Neural progenitor cell (in vitro differentiated cells): ENCODE measurements at regions not wholly inside any gene's neighbourhood (a gene's known extent, or its start where the extent isn't known, plus 50 kb on each side); places are given as distances from the start of the nearest gene placed in this dataset.

Source experiments
- DNase-seq: peaks from one replicate; pipeline ENCODE4 v3.0.0-alpha.2; 2016; ENCODE audit warnings: low spot score
- H2AFZ ChIP-seq: fragments of 200-600 bp; sonication (generic); replicated peaks from 2 replicates; pipeline ENCODE4 v1.6.1; 2016; ENCODE audit warnings: antibody characterized with exemption
- H3F3A ChIP-seq: fragments of 200-600 bp; sonication (generic); 2 replicates; pipeline ENCODE4 v1.6.1; 2016; ENCODE audit warnings: antibody characterized with exemption, low read depth
- H3K27ac ChIP-seq: fragments of 200-600 bp; sonication (generic); 2 replicates; pipeline ENCODE4 v1.5.1; 2016; ENCODE audit warnings: mild to moderate bottlenecking
- H3K27me3 ChIP-seq: fragments of 200-600 bp; sonication (generic); 2 replicates; pipeline ENCODE4 v1.6.1; 2016; ENCODE audit warnings: mild to moderate bottlenecking, moderate library complexity
- H3K36me3 ChIP-seq: fragments of 200-600 bp; sonication (generic); 2 replicates; pipeline ENCODE4 v1.5.1; 2016
- H3K4me1 ChIP-seq: fragments of 200-600 bp; sonication (generic); 2 replicates; pipeline ENCODE4 v1.6.1; 2016; ENCODE audit warnings: mixed run types
- H3K4me2 ChIP-seq: fragments of 200-600 bp; sonication (generic); 2 replicates; pipeline ENCODE4 v1.6.1; 2016
- H3K4me3 ChIP-seq: fragments of 200-600 bp; sonication (generic); 2 replicates; pipeline ENCODE4 v1.5.1; 2016
- H3K79me2 ChIP-seq: fragments of 200-600 bp; sonication (generic); 2 replicates; pipeline ENCODE4 v1.6.1; 2016; ENCODE audit warnings: low read depth
- H3K9ac ChIP-seq: fragments of 200-600 bp; sonication (generic); 2 replicates; pipeline ENCODE4 v1.6.1; 2016
- H3K9me3 ChIP-seq: fragments of 200-600 bp; sonication (generic); 2 replicates; pipeline ENCODE4 v1.5.1; 2016; ENCODE audit warnings: low read depth
- H4K20me1 ChIP-seq: fragments of 200-600 bp; sonication (generic); 2 replicates; pipeline ENCODE4 v1.6.1; 2016; ENCODE audit warnings: low read depth
- H3K27ac Mint-ChIP-seq: 3 replicates; pipeline ENCODE4 v1.8.0; 2021; ENCODE audit warnings: mixed read lengths
- H3K27me3 Mint-ChIP-seq: 2 replicates; pipeline ENCODE4 v1.8.0; 2022; ENCODE audit warnings: low read depth, mild to moderate bottlenecking, inconsistent platforms, moderate library complexity, mixed read lengths; ENCODE audit not compliant: insufficient read depth
- H3K36me3 Mint-ChIP-seq: 3 replicates; pipeline ENCODE4 v1.8.0; 2021; ENCODE audit warnings: mixed read lengths
- H3K4me1 Mint-ChIP-seq: 3 replicates; pipeline ENCODE4 v1.8.0; 2021; ENCODE audit warnings: mixed read lengths
- H3K4me3 Mint-ChIP-seq: 3 replicates; pipeline ENCODE4 v1.8.0; 2021; ENCODE audit warnings: mild to moderate bottlenecking, moderate library complexity, mixed read lengths
- H3K9me3 Mint-ChIP-seq: 3 replicates; pipeline ENCODE4 v1.8.0; 2020; ENCODE audit warnings: mixed read lengths
- CTCF ChIP-seq: fragments of 200-600 bp; sonication (generic); IDR thresholded peaks from 2 replicates; pipeline ENCODE4 v1.5.1; 2017; ENCODE audit warnings: antibody characterized with exemption, mild to moderate bottlenecking
- EZH2 ChIP-seq: fragments of 200-600 bp; sonication (generic); IDR thresholded peaks from 2 replicates; pipeline ENCODE4 v1.6.1; 2017; ENCODE audit warnings: antibody characterized with exemption, mild to moderate bottlenecking, moderate library complexity
- EZH2phosphoT487 ChIP-seq: fragments of 200-600 bp; sonication (generic); IDR thresholded peaks from 2 replicates; pipeline ENCODE4 v1.6.1; 2017; ENCODE audit warnings: antibody characterized with exemption

- H4K20me1 ChIP-seq, result no peaks in the 10 kb centered on the region
Measured at GRCh38 chr19:28319227-28319626, 893.7 kb downstream of the UQCRFS1 start.

GRCh38 chr19:28318469-28319179 is 894.3 kb downstream of the UQCRFS1 start:
- H3K4me1 Mint-ChIP-seq, result peaks cover 25% of the 10 kb centered on the region
- peaks cover 17% of the 10 kb centered on the region for H3K4me1 ChIP-seq
- TF ChIP-seq EZH2phosphoT487, result no peak
- no peak for TF ChIP-seq CTCF
- TF ChIP-seq EZH2, result no peak
- H3K9me3 Mint-ChIP-seq, result no peaks in the 10 kb centered on the region
- peak overlapping the region; percentile 12 for H3K4me3 Mint-ChIP-seq
- no peak overlapping the region for H3K27ac Mint-ChIP-seq
- DNase-seq, result no peak
- H3K36me3 ChIP-seq, result no peaks in the 10 kb centered on the region
- peaks cover 3% of the 10 kb centered on the region for H3K27me3 Mint-ChIP-seq
- H3K79me2 ChIP-seq, result no peaks in the 10 kb centered on the region
- H3K27me3 ChIP-seq, result no peaks in the 10 kb centered on the region
- peaks cover 6% of the 10 kb centered on the region for H3F3A ChIP-seq
- H3K9ac ChIP-seq, result no peak overlapping the region
- H3K27ac ChIP-seq, result no peak overlapping the region
- no peaks in the 10 kb centered on the region for H3K36me3 Mint-ChIP-seq
- no peak overlapping the region for H3K4me3 ChIP-seq
- H2AFZ ChIP-seq, result no peak overlapping the region
- no peaks in the 10 kb centered on the region for H4K20me1 ChIP-seq
- H3K4me2 ChIP-seq, result no peak overlapping the region
- H3K9me3 ChIP-seq, result no peaks in the 10 kb centered on the region

More at GRCh38 chr19:28319227-28319626, 893.7 kb downstream of the UQCRFS1 start:
- Histone ChIP-seq H3K27me3 (no peaks in the 10 kb centered on the region), H3K9ac (no peak overlapping the region), H3K4me3 (no peak overlapping the region), H3K4me1 (peaks cover 14% of the 10 kb centered on the region), H3K79me2 (no peaks in the 10 kb centered on the region), H3K9me3 (no peaks in the 10 kb centered on the region), H3K27ac (no peak overlapping the region), H2AFZ (no peak overlapping the region), H3K4me2 (no peak overlapping the region), H3K36me3 (no peaks in the 10 kb centered on the region), H3F3A (peaks cover 5% of the 10 kb centered on the region)
- Mint-ChIP-seq H3K36me3 (no peaks in the 10 kb centered on the region), H3K4me3 (peak overlapping the region; percentile 12), H3K27ac (no peak overlapping the region), H3K27me3 (peaks cover 3% of the 10 kb centered on the region), H3K4me1 (peaks cover 21% of the 10 kb centered on the region), H3K9me3 (no peaks in the 10 kb centered on the region)
- TF ChIP-seq CTCF (no peak), EZH2phosphoT487 (no peak), EZH2 (no peak)
- no peak for DNase-seq

- H3K4me3 Mint-ChIP-seq, result no peak overlapping the region
- TF ChIP-seq EZH2 (no peak), CTCF (no peak), EZH2phosphoT487 (no peak)
- H3F3A ChIP-seq, result peaks cover 6% of the 10 kb centered on the region
- no peaks in the 10 kb centered on the region for H3K9me3 ChIP-seq
- peaks cover 37% of the 10 kb centered on the region for H3K4me1 Mint-ChIP-seq
- H3K27me3 ChIP-seq, result no peaks in the 10 kb centered on the region
- H3K36me3 ChIP-seq, result no peaks in the 10 kb centered on the region
- H3K4me2 ChIP-seq, result no peak overlapping the region
- H3K36me3 Mint-ChIP-seq, result no peaks in the 10 kb centered on the region
- H3K79me2 ChIP-seq, result no peaks in the 10 kb centered on the region
- no peak for DNase-seq
- H2AFZ ChIP-seq, result no peak overlapping the region
- H4K20me1 ChIP-seq, result no peaks in the 10 kb centered on the region
- H3K9ac ChIP-seq, result no peak overlapping the region
- peaks cover 3% of the 10 kb centered on the region for H3K27me3 Mint-ChIP-seq
- no peak overlapping the region for H3K4me3 ChIP-seq
- peaks cover 9% of the 10 kb centered on the region for H3K4me1 ChIP-seq
- no peak overlapping the region for H3K27ac Mint-ChIP-seq
- H3K9me3 Mint-ChIP-seq, result no peaks in the 10 kb centered on the region
- no peak overlapping the region for H3K27ac ChIP-seq
Measured at GRCh38 chr19:28316464-28316863, 896.5 kb downstream of the UQCRFS1 start.
